Cardiac fibroblast (primary cell): ENCODE measurements at regions not wholly inside any gene's neighbourhood (a gene's known extent, or its start where the extent isn't known, plus 50 kb on each side); places are given as distances from the start of the nearest gene placed in this dataset.

Experiments
- DNase-seq, 2 donors: peaks; one replicate each; pipeline versions ENCODE4 v3.0.0 to v3.0.0-alpha.2; 2010; ENCODE audit warnings: low read depth in 2 of 2
- H3K4me3 ChIP-seq, 2 donors: replicated peaks in 1 of 2; 1 replicate in 1 of 2; 2 replicates in 1 of 2; pipeline ENCODE4 v1.5.1; 2011; ENCODE audit warnings: low read depth in 2 of 2, low read length in 2 of 2, mild to moderate bottlenecking in 2 of 2, moderate library complexity in 1 of 2
- TF ChIP-seq, protein P1 (sequence below): IDR thresholded peaks from one replicate; pipeline ENCODE4 v1.5.1; 2011; ENCODE audit warnings: low read depth, mild to moderate bottlenecking, low read length, inconsistent platforms

- DNase-seq = no peak
- TF ChIP-seq, protein P1, sequence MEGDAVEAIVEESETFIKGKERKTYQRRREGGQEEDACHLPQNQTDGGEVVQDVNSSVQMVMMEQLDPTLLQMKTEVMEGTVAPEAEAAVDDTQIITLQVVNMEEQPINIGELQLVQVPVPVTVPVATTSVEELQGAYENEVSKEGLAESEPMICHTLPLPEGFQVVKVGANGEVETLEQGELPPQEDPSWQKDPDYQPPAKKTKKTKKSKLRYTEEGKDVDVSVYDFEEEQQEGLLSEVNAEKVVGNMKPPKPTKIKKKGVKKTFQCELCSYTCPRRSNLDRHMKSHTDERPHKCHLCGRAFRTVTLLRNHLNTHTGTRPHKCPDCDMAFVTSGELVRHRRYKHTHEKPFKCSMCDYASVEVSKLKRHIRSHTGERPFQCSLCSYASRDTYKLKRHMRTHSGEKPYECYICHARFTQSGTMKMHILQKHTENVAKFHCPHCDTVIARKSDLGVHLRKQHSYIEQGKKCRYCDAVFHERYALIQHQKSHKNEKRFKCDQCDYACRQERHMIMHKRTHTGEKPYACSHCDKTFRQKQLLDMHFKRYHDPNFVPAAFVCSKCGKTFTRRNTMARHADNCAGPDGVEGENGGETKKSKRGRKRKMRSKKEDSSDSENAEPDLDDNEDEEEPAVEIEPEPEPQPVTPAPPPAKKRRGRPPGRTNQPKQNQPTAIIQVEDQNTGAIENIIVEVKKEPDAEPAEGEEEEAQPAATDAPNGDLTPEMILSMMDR = no peak
These were observed 148.8 kb downstream of the CCNG2 start for GRCh38 chr4:77305766-77306165.

DNA sequence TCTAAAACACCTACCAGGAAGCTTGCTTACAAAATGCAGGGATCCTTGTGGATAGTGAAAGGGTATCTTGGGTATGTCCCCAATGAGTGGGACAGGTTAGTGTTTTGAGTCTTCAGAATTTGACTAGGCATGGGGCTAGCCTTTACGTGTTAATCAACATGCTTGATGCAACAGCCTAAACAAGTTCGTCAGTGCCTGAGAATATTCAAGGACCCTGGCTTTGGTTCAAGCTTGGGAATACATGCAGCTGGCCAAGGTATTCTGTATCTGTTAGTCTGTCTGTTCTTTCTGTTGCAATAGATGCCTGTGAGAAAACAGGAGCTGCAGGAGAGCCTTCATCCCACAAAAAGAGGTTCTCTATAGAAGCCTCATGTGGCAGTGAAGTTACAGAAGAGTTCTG is 149.5 kb downstream of the CCNG2 start:
- H3K4me3 ChIP-seq = no peak overlapping the region
- TF ChIP-seq, protein P1 = no peak
- DNase-seq = no peak

More at GRCh38 chr4:77305766-77306165, 148.8 kb downstream of the CCNG2 start:
- H3K4me3 ChIP-seq = no peak overlapping the region

DNA sequence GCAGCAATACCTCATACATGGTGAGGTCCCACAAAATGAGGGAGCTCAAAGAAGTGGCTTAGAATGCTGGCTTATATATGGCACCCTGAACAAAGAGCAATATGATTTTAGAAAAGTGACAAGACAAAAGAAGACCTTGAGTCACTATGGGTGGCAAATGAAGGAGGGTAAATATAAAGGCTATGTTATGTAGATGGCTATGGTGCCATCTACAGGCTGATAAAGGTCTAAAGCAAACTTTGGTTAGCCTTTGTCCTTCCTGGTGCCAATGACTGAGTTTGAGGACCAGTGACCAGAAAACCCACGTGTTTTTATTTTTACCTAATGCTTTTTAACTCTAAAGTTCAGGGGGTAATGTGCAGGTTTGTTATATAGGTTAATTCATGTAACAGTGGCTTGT is 151.8 kb downstream of the CCNG2 start:
- TF ChIP-seq, protein P1 = peak; percentile 41
- DNase-seq = peak; percentile 46 to 49
- no peak overlapping the region for H3K4me3 ChIP-seq

GRCh38 chr4:77309496-77309895 is 152.5 kb downstream of the CCNG2 start:
- no peak for DNase-seq
- TF ChIP-seq, protein P1 = no peak

GRCh38 chr4:77310931-77311330 is 153.9 kb downstream of the CCNG2 start:
- peak in 1 of 2 donors; percentile 5 for DNase-seq
- TF ChIP-seq, protein P1 = no peak
- H3K4me3 ChIP-seq = no peak overlapping the region

More at GRCh38 chr4:77309496-77309895, 152.5 kb downstream of the CCNG2 start:
- no peak overlapping the region for H3K4me3 ChIP-seq

DNA sequence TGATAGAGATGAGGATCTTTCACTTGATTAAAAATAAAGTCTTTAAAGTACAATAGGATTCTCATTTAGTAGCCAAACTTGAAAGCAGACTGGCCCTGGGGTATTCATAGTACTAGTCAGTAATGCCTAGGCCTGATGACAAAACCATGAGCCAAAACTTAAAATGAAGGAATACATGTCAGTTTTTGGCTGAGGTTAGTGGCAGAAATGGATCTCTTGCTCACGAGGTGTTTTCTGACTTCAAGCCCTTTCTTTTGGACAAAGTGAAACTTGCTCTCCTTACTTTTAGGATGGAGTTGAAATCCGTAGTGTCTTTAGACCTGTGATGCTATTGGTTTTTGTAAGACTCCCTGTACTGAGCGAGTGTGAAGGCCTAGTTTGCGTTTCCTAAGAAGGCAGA is 157.7 kb downstream of the CCNG2 start:
- DNase-seq = no peak
- TF ChIP-seq, protein P1 = no peak
- H3K4me3 ChIP-seq = no peak overlapping the region

- no peak overlapping the region for H3K4me3 ChIP-seq
- TF ChIP-seq, protein P1 = no peak
- DNase-seq = no peak
These were observed 170.1 kb downstream of the CCNG2 start for GRCh38 chr4:77327151-77327550.
